ENCODE measurements at regions not wholly inside any gene's neighbourhood (a gene's known extent, or its start where the extent isn't known, plus 50 kb on each side); places are given as distances from the start of the nearest gene placed in this dataset.
"Not testable (repeated sequence)": the region's sequence is repeated elsewhere in the genome, so short reads cannot be mapped to it uniquely, and the experiment has no call there.

DNA sequence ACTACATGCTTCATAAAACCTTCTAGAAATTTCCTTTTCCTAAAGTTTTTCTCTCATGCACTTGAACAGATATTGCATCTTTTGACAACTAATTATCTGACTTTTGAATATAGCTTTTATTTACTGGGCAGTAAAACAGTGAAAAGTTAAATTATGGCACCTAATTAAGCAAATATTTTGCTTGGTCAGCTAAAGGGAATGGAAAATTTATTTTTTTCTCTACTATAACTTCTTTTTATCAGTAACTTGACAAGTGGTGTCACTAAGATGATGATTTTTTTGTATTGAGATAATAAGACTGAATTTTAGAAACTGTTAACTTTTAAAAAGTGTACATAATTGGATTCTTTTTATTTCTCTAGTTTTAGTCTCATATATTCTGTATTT lies 351.6 kb downstream of the PIK3C3 start:
- no peak for DNase-seq (ENCODE audit: low read depth)

DNA sequence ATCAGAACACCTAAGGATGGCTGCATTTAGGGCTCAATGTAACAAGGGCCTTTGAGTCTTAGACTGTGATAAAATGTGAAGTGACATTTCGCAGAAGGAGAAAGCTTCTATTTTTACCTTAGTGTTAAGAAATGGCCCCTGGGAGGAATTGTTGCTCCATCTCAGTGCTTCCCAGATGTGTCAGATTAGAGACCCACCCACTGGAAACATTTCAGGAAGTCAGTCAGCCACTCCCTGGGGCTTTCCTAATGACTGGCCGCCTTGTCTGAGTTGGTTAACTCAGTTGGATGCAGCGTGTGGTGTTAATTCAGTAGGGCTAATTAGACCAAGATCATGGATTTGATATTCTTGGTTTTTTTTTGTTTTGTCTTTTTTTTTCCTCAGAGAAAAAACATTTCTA lies 355.9 kb downstream of the PIK3C3 start:
- DNase-seq (ENCODE audit: low read depth), result no peak

DNA sequence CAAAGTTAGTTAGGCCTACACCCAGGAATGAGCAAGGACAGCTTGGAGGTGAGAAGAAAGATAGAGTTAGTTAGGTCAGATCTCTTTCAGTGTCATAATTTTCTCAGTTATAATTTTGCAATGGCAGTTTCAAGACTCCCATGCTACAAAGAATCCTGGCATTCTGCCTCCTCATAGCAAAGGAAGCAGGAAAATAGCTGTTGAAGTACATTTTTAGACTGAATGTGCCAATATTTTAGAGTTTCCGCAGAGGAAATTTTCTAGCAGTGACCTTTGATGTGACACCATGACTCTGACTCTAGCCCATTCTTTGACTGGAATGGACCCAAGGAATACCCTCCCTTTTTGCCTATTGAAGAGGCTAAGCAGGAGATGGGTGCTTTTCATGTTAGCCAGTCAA lies 371.7 kb downstream of the PIK3C3 start:
- no peak for DNase-seq (ENCODE audit: low read depth)

DNA sequence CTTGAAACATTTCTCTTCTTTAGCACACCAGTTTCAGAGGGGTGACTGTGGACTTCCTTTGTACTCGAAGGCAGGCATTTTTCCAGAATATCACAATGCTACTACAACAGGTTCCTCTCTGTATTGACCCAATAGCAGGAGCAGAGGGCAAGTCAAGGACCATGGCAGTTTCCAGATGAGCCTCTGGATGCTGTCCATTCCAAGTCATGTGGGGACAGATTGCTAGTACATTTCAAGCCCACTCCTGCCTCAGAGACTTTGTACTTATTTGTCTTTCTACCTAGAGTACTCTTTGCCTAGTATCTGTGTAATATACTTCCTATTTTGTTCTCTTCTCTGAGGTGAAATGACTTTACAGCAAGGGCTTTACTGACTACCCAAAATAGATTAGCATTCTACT lies 373.9 kb downstream of the PIK3C3 start:
- no peak for DNase-seq (ENCODE audit: low read depth)

DNA sequence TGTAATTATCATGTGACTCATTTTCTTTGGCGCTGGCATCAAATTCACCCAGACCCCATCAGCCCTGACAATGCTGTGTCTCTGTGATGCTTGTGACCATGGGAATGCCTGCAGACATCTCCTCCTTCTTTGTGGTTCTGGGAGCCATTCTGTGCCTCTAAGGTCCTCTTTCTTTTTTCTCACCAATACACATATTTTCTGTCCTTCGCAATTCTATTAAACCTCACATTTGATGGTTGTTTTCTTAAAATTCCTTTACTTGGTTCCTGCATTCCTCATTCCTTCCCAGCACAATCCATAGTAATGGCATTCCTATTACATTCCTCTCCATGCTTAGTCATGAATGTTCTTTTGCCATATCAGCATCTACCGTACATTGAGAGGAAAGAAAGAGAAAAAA lies 375.3 kb downstream of the PIK3C3 start:
- DNase-seq (ENCODE audit: low read depth), result no peak

DNA sequence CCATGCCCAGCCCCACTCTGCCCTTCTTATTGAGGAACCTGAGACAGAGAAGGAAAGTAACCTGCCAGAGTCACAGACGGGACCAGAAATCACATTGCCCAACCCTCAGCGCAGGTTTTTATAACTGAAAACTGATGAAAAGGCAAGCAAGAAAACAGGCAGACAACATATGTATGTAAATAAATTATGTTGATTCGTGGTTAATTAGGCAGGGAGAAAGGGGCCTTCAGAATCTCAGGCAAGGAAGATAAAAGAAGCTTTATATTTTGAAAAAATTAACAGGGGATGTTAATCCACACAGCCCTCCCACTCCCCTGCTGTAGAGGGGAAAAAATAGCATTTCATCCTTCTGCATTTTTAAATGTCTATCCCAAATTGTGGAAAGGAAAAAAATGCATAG lies 378.5 kb downstream of the PIK3C3 start:
- no peak for DNase-seq (ENCODE audit: low read depth)

DNA sequence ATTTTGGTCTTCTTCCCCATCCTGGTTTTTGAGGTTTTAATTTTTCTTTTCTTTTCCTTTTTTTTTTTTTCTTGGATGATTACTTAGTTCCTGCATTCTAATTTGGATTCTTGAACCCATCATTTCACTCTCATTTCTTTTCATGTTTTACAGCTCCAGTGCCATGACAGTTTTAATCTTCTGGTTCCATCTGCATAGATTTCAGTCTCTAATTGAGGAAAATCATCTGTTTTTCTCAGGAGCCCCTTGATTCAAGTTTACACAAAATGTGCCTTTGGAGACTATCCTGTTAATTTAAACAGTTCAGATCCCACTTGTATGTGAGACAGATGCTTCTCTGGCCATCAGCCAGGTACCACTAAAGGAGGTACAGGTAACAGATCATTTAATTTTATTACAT lies 379.9 kb downstream of the PIK3C3 start:
- no peak for DNase-seq (ENCODE audit: low read depth)

DNA sequence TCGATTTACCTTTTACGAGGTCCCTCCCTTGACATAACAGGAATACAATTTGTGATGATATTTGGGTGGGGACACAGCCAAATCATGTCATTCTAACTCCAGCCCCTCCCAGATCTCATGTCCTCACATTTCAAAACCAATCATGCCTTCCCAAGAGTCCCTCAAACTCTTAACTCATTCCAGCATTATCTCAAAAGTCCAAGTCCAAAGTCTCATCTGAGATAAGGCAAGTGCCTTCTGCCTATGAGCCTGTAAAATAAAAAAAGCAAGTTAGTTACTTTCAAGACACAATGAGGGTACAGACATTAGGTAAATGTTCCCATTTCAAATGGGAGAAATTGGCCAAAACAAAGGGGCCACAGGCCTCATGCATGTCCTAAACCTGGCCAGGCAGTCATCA lies 381.1 kb downstream of the PIK3C3 start:
- DNase-seq (ENCODE audit: low read depth), result no peak

DNA sequence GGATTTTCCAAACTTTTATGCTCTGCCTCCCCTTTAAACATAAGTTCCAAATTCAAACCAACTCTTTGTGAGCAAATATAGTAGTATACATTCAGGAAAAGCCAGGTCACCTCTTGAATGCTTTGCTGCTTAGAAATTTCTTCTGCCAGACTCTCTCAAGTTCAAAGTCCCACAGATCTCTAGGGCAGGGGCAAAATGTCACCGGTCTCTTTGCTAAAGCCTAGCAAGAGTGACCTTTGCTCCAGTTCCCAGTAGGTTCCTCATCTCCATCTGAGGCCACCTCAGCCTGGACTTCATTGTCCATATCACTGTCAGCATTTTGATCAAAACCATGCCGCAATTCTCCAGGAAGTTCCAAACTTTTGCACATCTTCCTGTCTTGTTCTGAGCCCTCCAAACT lies 382.3 kb downstream of the PIK3C3 start:
- not testable (repeated sequence) for DNase-seq (ENCODE audit: low read depth)

DNA sequence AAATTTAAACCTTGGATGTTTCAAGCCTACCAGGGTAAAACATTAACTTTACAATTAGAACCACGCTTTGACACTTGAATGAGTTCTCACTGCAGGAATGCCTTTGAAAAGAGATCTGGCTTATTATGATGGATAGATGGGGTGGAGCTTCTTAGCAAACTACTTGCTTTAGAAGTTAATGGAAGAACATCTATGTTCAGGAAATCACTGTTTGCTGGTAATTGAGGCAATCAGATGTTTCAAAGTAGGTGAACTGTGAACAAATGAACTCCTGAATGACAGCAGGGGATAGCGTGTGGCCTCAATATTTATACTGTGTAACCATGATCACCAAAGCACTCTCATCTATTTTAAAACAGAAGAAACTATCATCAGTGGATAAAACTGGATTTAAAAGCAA lies 383.6 kb downstream of the PIK3C3 start:
- DNase-seq (ENCODE audit: low read depth), result no peak

DNA sequence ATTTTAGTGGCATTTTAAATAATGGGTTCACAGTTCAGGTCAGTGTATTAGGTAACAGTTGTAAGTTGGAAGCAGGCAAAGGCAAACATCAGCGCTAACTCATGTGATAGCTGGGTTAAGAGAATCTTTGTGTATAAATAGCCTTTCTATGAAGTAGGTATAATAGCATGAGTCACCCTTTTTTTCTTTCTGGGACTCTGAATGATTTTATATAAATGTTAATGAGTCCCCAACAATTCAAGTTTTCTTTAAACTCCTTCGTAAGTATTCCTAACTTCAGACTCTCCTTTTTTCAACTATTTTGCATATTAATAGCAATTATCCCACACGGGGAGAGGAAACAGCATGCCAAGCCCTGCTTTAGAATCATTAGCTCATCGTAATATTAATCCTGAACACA lies 384.3 kb downstream of the PIK3C3 start:
- no peak for DNase-seq (ENCODE audit: low read depth)

DNA sequence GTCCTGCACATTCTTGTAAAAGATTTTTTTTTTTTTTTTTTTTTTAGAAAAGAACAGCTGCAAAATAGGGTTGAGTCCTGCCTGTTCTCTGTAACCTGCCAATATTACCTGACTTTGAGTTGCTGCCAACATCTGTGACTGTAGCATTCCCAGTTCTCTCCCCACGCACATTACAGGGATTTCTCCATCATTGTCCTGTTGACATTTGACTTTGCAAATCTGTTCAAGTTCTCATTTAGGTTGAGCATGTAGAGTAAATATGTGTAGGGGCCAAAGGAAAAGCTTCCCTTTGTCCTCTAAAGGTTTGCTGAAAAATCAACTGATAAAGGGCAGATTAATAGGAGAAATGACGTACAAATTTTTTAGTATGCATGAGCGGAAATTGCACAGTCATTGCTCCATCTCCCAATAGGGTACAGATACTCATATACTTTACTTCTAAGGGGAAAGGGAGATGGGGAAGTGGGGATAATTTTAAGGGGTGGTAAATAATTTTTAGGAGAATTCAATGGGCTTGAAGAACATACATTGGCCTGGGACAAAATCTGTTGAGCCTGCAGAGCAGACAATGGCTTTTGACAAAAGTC lies 385.5 kb downstream of the PIK3C3 start:
- no peak for DNase-seq (ENCODE audit: low read depth)

DNA sequence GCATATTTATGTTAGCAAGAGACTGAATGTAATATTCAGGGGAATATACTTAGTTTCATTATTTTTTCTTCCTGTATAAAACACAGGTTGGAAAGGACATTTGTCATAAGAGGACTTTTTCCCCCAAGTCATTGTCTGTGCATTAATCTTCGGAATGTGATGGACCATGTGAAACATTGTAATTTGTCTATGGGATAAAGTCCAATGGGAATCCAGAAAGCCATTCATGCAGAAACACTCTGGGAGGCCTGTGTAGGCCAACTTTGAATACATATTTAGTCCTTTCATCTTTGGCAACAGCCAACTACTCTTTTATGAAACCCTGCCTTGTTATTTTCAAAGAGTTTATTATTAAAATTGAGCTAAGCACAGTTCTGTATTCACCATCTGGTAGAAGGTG lies 386.4 kb downstream of the PIK3C3 start:
- no peak for DNase-seq (ENCODE audit: low read depth)

DNA sequence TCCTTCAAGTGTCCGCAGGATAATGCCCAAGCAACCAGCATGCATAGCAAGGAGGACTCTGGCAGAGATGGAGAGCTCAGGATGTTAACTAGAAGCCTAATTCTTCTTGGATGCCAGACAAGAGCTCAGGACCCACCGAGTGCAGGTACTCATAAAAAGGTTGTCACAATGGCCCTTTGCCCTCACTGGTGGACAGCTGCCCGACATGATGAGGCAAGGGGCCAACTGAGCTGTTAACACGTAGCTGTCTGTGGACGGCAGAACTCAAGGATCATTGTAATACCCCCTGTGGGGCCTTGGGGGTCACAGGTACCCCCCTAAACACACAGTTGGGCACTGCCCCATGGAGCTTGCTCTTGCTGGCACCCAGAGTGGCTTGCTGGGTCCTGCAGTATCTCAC lies 393.7 kb downstream of the PIK3C3 start:
- no peak for DNase-seq (ENCODE audit: low read depth)

DNA sequence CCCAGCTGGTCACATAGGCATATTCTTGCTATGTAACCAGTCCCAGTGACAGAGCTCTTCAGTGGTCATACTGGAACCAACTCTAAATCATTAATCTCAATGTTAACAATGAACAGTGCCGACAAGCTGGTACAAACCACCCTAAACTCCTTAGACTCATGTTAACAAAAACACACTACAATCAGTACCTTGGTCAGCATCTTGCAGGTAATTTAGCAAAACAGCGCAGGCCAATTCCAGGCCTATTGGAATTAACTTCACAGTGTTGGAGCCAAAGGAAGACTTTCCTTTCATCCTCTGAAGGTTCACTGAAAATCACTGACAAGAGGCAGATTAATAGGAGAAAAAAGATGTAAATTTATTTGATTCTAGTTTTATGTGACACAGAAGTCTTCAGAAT lies 396.4 kb downstream of the PIK3C3 start:
- no peak for DNase-seq (ENCODE audit: low read depth)

DNA sequence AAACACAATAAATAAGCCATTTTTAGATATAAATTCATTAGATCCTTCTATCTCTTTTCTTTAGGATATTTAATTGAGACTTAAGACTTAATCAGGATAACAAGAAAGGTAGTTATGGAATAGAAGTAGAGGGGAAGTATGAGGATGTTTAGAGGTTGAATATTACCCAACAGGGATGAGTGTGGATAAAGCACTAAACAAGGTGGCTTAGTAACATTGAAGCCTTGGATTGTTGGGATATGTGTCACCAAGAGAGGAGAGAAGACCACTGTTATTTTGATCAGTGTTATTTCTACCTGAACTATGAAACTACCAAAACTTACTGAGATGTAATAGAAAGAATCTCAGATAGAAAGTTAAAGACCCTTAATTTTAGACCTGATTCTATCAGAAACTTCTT lies 405.7 kb downstream of the PIK3C3 start:
- no peak for DNase-seq (ENCODE audit: low read depth)

DNA sequence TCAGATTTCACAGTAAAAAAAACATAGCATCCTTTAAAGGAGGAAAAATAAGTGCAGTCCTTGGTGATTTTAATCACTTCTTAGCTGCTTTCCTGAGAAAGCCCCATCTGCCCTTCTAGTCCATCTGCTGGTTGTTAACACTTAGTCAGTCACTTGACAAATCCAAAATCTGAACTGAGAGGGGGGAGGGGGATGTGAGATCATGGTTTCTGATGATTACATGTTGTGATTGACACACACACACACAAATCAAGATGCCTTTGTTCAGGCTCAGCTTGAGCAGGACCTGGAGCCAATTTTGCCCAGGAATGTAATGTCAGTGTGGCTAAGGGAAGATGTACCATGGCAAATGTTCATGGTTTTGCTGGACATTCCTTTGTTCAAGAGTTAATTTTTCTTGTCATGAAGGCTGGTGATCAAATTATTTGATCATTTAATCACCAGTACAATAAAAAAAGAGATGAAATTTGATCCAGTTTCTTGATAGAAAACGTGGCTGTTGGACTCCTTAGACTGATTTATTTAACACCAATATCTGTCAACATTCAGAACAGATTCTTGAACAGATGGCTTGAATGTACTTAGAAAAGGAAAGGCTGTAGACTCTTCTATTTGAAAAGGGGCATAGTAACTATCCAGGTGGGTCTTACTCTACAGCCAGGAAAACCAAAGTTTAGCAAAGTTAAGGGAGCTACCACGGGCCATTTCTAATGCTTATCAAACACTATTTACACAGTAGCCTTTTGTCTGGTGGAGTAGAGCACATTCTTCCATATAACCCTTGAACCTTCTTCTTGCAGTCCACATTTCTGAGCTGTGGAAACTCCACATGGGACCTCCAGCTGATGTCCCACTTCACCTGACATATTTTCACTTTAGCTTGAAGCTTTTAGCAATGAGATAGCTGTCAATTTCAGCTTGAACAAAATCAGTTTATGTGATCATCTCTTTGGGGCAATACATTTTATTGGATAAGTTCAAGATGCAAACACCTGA lies 408.7 kb downstream of the PIK3C3 start:
- no peak for DNase-seq (ENCODE audit: low read depth)

DNA sequence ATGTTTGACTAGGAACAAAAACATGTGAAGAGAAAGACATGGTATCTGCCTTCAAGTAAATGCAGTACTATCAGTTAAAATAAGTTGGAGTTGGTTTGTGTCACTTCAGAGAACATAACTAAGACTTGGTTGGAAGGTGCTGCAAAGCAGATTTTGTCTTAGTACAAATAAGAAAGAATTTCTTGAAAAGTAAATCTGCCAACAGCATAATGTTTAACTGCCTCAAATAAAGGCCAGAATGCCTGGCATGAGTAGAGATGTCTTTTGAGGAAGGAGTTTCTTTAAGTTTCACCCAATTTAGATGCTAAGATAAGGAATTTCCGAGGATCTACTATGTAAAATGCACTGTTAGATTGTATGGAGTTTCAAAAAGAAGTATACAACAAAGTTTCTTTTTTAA lies 409.7 kb downstream of the PIK3C3 start:
- no peak for DNase-seq (ENCODE audit: low read depth)

DNA sequence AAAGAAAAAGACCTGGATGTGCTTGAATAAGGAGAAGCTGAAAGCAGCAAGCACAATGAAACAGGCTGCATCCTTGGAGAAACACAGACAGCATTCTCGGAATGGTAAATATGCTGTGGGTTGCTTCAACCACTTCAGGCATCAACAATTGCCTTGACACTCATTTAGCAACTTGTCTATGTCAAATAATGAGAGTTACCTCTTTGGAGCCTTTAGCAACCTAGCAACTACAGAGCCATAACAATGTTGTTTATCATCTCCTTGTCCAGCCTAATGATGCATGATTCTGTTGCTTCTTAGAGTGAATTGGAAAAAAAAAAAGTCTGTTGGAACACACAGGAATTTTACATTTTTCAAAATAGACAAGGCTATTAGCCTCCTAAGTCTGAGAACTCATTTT lies 410.6 kb downstream of the PIK3C3 start:
- no peak for DNase-seq (ENCODE audit: low read depth)

DNA sequence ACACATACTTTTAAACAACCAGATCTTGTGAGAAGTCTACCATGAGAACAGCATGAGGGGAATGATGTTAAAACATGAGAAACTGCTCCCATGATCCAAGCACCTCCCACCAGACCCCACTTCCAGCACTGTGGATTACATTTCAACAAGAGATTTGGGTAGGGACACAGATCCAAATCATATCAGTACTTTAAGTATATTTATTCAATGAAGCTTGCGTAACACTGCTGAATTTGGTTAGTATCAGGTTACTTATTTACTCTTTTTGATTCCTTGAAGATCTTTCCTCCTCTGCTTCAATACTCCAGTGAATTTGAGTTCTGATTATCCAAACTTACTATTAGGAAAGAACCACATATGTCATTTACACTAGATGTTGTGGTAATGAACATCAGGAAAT lies 418.6 kb downstream of the PIK3C3 start:
- DNase-seq (ENCODE audit: low read depth), result no peak

DNA sequence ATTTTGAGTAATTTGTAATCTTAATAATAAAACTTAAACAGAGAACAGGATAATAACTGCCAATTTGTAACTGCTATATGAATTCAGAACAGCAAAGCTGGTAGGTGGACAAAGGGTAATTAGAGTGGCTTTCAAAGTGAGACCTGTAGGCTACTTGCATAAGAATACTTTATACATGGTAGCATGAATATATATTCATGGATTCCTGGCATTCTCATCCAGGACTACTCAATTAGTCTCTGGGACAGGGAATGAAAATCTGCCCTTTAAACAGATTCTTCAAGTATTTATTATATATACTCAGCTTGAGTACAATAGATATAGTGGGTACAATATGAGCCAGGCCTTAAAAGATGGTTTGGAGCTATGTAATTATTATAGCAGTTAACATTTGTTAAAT lies 419.9 kb downstream of the PIK3C3 start:
- DNase-seq (ENCODE audit: low read depth), result no peak

DNA sequence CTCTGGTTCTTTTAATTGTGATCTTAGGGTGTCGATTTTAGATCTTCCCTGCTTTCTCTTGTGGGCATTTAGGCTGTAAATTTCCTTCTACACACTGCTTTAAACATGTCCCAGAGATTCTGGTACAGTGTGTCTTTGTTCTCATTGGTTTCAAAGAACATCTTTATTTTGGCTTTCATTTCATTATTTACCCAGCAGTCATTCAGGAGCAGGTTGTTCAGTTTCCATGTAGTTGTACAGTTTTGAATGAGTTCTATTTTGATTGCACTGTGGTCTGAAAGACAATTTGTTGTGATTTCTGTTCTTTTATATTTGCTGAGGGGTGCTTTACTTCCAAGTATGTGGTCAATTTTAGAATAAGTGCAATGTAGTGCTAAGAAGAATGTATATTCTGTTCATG lies 423.8 kb downstream of the PIK3C3 start:
- not testable (repeated sequence) for DNase-seq (ENCODE audit: low read depth)

DNA sequence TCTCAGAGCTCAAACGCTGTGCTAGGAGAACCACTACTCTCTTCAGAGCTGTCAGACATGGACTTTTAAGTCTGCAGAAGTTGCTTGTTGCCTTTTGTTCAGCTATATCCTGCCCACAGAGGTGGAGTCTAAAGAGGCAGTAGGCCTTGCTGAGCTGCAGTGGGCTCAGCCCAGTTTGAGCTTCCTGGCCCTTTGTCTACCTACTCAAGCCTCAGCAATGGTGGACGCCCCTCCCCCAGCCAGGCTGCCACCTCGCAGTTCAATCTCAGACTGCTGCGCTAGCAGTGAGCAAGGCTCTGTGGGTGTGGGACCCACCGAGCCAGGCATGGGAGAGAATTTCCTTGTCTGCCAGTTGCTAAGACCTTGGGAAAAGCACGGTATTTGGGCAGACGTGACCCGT lies 426.2 kb downstream of the PIK3C3 start:
- DNase-seq (ENCODE audit: low read depth), result not testable (repeated sequence)
